ENCODE measurements at regions not wholly inside any gene's neighbourhood (a gene's known extent, or its start where the extent isn't known, plus 50 kb on each side); places are given as distances from the start of the nearest gene placed in this dataset.

GRCh38 chr1:182238421-182238820 lies 153.2 kb downstream of the GLUL start:
- CTCF ChIA-PET (ENCODE audit: low intra/inter-chr PET ratio, low total read pairs): no interaction called here
- no TSS peak for BruUV-seq (replicated peaks)

More at GRCh38 chr1:182238421-182238820, 153.2 kb downstream of the GLUL start:
- H3K4me3 ChIP-seq (replicated peaks in 1 of 3; ENCODE audit: insufficient read depth in 1 of 3, low read depth in 2 of 3, low read length in 3 of 3): no peak overlapping the region
- ATAC-seq (no peak), FAIRE-seq (no peak), DNase-seq (ENCODE audit: low spot score) (no peak)
- WGBS (ENCODE audit: low lambda C conversion rate): 88% methylated on average over 1 of the region's 1 CpG
- no peaks in the 10 kb centered on the region for H3K79me2 ChIP-seq (ENCODE audit: insufficient read depth, low read length)
- no peak overlapping the region for H3K9ac ChIP-seq (ENCODE audit: insufficient read depth, low read depth, low read length)
- intact Hi-C loops (cut with micrococcal nuclease; ENCODE audit: unreplicated experiment) (no loop called here), in situ Hi-C loops (cut with HindIII; ENCODE audit: extremely low pct_ligation_motif_present, low pct_unique_long_range_greater_than_20kb) (no loop called here)
- no peaks in the 10 kb centered on the region for H3K9me3 ChIP-seq (ENCODE audit: low read length)
- H3K27me3 ChIP-seq (ENCODE audit: control insufficient read depth in 1 of 2, insufficient read depth in 2 of 2, low read length in 2 of 2): no peaks in the 10 kb centered on the region
- no peak overlapping the region for H2AFZ ChIP-seq (ENCODE audit: low read length)
- no peak overlapping the region for H3K27ac ChIP-seq (ENCODE audit: extremely low read length, insufficient read depth, low read length)
- no peak for TF ChIP-seq ZNF780A (CRISPR knock-in tag; IDR thresholded peaks at IDR 0.05)
- no peak for TF ChIP-seq ZNF501 (CRISPR knock-in tag; IDR thresholded peaks at IDR 0.05)
- no peak for TF ChIP-seq SOX5 (CRISPR knock-in tag; IDR thresholded peaks at IDR 0.05; ENCODE audit: borderline replicate concordance)
- no peak for TF ChIP-seq CREB3 (CRISPR knock-in tag; IDR thresholded peaks at IDR 0.05)
- no peak for TF ChIP-seq RARG (CRISPR knock-in tag; IDR thresholded peaks at IDR 0.05; ENCODE audit: low read depth)
- TF ChIP-seq ZFAT (CRISPR knock-in tag; conservative IDR thresholded peaks at IDR 0.05): no peak
- TF ChIP-seq ZNF367 (CRISPR knock-in tag; IDR thresholded peaks at IDR 0.05; ENCODE audit: borderline replicate concordance): no peak
- TF ChIP-seq ZC3H13 (CRISPR knock-in tag; IDR thresholded peaks at IDR 0.05): no peak
- no peak for TF ChIP-seq NCOA1 (CRISPR knock-in tag; IDR thresholded peaks at IDR 0.05)
- no peak for TF ChIP-seq ZNF331 (CRISPR knock-in tag; IDR thresholded peaks at IDR 0.05)
- no peak for TF ChIP-seq CBX2 (IDR thresholded peaks at IDR 0.05; ENCODE audit: low read depth, low read length)
- TF ChIP-seq CBX2 (CRISPR knock-in tag; IDR thresholded peaks at IDR 0.05; ENCODE audit: low read depth): no peak
- no peak for TF ChIP-seq HHEX (CRISPR knock-in tag; IDR thresholded peaks at IDR 0.05)
- no peak for TF ChIP-seq ZNF101 (CRISPR knock-in tag; IDR thresholded peaks at IDR 0.05; ENCODE audit: borderline replicate concordance, low read depth)
- TF ChIP-seq IRF1 (CRISPR knock-in tag; IDR thresholded peaks at IDR 0.05; ENCODE audit: low read depth): no peak
- POLR2A ChIA-PET: no interaction called here
- H4K20me1 ChIP-seq (ENCODE audit: insufficient read depth, low read length): no peaks in the 10 kb centered on the region
- peaks cover 23% of the 10 kb centered on the region for H3K4me1 ChIP-seq (ENCODE audit: insufficient read depth, low read length)
- no peaks in the 10 kb centered on the region for H3K36me3 ChIP-seq (replicated peaks in 1 of 2; ENCODE audit: control insufficient read depth in 1 of 2, insufficient read depth in 2 of 2, low read length in 2 of 2)
- no peak overlapping the region for H3K4me2 ChIP-seq (ENCODE audit: low read depth, low read length)
